K562 (cell line): ENCODE measurements at regions not wholly inside any gene's neighbourhood (a gene's known extent, or its start where the extent isn't known, plus 50 kb on each side); places are given as distances from the start of the nearest gene placed in this dataset.

Experiments
- HEY1 ChIP-seq: fragments of 250-450 bp; sonication (Bioruptor Pico); IDR thresholded peaks from 2 replicates; pipeline ENCODE4 v1.5.0; 2020; ENCODE audit warnings: mild to moderate bottlenecking, moderate library complexity, borderline replicate concordance
- TF ChIP-seq, protein P1 (sequence below), 2 experiments: fragments of 450-650 bp; formaldehyde crosslinking in 1 of 2; IDR thresholded peaks; 2 replicates each; pipeline versions ENCODE4 v1.4.0 to v1.6.1; 2014 to 2020; ENCODE audit warnings: mild to moderate bottlenecking in 2 of 2, borderline replicate concordance in 1 of 2, low read depth in 1 of 2
- TF ChIP-seq, protein P2 (sequence below): sonication (generic); formaldehyde crosslinking; IDR thresholded peaks from 2 replicates; pipeline ENCODE4 v1.5.0; 2020; ENCODE audit warnings: missing genetic modification reagents
- TF ChIP-seq, protein P3 (sequence below): fragments of 450-650 bp; IDR thresholded peaks from 2 replicates; pipeline ENCODE4 v1.6.1; 2018; ENCODE audit not compliant: partially characterized antibody

DNA sequence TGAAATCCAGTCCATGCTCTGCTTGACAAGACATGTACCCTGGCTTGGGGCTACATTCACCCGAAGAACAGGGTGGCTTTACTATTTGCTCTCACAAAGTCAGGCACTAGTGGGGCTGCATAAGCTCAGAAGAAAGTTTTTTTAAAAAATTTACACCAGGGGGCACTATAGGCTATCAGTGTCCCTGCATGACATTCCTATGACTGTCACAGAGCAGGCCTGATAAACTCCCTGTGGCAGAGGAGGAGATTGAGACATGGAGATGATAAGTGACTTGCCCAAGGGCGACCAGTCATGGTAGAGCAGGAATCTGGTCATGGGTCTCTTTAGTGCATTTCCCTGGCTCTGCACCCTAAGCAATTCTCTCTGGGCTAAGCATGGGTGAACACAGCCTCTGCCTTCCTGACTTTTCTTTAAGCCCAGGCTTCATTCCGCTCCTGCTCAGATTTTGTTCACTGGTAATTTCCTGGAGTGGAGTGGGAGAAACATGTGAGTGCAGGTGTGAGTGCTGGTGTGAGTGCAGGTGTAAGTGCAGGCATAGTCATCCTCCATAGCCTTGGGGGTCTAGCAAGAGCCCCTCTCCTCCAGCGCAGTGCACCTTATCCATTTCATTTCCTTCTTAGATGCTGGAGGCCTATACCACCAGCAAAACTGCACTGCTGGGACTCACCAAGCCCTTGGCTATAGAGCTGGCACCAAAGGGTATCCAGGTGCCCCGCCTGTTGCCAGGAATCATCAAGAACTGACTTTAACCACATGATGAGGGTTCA lies 91.6 kb downstream of the DHRS2 start (continued):
- TF ChIP-seq, protein P1, sequence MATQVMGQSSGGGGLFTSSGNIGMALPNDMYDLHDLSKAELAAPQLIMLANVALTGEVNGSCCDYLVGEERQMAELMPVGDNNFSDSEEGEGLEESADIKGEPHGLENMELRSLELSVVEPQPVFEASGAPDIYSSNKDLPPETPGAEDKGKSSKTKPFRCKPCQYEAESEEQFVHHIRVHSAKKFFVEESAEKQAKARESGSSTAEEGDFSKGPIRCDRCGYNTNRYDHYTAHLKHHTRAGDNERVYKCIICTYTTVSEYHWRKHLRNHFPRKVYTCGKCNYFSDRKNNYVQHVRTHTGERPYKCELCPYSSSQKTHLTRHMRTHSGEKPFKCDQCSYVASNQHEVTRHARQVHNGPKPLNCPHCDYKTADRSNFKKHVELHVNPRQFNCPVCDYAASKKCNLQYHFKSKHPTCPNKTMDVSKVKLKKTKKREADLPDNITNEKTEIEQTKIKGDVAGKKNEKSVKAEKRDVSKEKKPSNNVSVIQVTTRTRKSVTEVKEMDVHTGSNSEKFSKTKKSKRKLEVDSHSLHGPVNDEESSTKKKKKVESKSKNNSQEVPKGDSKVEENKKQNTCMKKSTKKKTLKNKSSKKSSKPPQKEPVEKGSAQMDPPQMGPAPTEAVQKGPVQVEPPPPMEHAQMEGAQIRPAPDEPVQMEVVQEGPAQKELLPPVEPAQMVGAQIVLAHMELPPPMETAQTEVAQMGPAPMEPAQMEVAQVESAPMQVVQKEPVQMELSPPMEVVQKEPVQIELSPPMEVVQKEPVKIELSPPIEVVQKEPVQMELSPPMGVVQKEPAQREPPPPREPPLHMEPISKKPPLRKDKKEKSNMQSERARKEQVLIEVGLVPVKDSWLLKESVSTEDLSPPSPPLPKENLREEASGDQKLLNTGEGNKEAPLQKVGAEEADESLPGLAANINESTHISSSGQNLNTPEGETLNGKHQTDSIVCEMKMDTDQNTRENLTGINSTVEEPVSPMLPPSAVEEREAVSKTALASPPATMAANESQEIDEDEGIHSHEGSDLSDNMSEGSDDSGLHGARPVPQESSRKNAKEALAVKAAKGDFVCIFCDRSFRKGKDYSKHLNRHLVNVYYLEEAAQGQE (IDR thresholded peaks at IDR 0.05; ENCODE audit: borderline replicate concordance) = peak; percentile 56; the same call in 1 of the 2 replicates
- TF ChIP-seq, protein P1 (CRISPR knock-in tag; IDR thresholded peaks at IDR 0.05; ENCODE audit: low read depth) = no peak
- TF ChIP-seq, protein P2, sequence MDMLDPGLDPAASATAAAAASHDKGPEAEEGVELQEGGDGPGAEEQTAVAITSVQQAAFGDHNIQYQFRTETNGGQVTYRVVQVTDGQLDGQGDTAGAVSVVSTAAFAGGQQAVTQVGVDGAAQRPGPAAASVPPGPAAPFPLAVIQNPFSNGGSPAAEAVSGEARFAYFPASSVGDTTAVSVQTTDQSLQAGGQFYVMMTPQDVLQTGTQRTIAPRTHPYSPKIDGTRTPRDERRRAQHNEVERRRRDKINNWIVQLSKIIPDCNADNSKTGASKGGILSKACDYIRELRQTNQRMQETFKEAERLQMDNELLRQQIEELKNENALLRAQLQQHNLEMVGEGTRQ (CRISPR knock-in tag) = no peak
- TF ChIP-seq HEY1 = no peak
- TF ChIP-seq, protein P3, sequence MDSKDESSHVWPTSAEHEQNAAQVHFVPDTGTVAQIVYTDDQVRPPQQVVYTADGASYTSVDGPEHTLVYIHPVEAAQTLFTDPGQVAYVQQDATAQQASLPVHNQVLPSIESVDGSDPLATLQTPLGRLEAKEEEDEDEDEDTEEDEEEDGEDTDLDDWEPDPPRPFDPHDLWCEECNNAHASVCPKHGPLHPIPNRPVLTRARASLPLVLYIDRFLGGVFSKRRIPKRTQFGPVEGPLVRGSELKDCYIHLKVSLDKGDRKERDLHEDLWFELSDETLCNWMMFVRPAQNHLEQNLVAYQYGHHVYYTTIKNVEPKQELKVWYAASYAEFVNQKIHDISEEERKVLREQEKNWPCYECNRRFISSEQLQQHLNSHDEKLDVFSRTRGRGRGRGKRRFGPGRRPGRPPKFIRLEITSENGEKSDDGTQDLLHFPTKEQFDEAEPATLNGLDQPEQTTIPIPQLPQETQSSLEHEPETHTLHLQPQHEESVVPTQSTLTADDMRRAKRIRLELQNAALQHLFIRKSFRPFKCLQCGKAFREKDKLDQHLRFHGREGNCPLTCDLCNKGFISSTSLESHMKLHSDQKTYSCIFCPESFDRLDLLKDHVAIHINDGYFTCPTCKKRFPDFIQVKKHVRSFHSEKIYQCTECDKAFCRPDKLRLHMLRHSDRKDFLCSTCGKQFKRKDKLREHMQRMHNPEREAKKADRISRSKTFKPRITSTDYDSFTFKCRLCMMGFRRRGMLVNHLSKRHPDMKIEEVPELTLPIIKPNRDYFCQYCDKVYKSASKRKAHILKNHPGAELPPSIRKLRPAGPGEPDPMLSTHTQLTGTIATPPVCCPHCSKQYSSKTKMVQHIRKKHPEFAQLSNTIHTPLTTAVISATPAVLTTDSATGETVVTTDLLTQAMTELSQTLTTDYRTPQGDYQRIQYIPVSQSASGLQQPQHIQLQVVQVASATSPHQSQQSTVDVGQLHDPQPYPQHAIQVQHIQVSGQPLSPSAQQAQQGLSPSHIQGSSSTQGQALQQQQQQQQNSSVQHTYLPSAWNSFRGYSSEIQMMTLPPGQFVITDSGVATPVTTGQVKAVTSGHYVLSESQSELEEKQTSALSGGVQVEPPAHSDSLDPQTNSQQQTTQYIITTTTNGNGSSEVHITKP = no peak
